ENCODE measurements at regions not wholly inside any gene's neighbourhood (a gene's known extent, or its start where the extent isn't known, plus 50 kb on each side); places are given as distances from the start of the nearest gene placed in this dataset.

GRCh38 chr13:65112531-65112941 lies 2117.6 kb downstream of the PCDH9 start:
- TF ChIP-seq CTCF (IDR thresholded peaks at IDR 0.05) (no peak), POLR2A (IDR thresholded peaks at IDR 0.05) (no peak)
